ENCODE measurements at regions not wholly inside any gene's neighbourhood (a gene's known extent, or its start where the extent isn't known, plus 50 kb on each side); places are given as distances from the start of the nearest gene placed in this dataset.
"Not testable (repeated sequence)": the region's sequence is repeated elsewhere in the genome, so short reads cannot be mapped to it uniquely, and the experiment has no call there.

- H3K36me3 Mint-ChIP-seq (ENCODE audit: insufficient read depth): peaks cover 8% of the 10 kb centered on the region
- no peak overlapping the region for H3K27ac Mint-ChIP-seq
- TF ChIP-seq CTCF (IDR thresholded peaks at IDR 0.05; ENCODE audit: unreplicated experiment): no peak
- peaks cover 10% of the 10 kb centered on the region for H3K9me3 Mint-ChIP-seq (ENCODE audit: low read depth)
- no peak for DNase-seq (ENCODE audit: low spot score, unreplicated experiment)
- H3K4me3 Mint-ChIP-seq (ENCODE audit: low read depth): no peak overlapping the region
- no peaks in the 10 kb centered on the region for H3K27me3 Mint-ChIP-seq
- H3K4me1 Mint-ChIP-seq (ENCODE audit: low read depth): no peaks in the 10 kb centered on the region
Measured at GRCh38 chr17:63278728-63279442, 167.2 kb downstream of the CYB561 start.

- no peak overlapping the region for H3K4me3 Mint-ChIP-seq (ENCODE audit: low read depth)
Measured at GRCh38 chr17:63279498-63280230, 166.4 kb downstream of the CYB561 start.

GRCh38 chr17:63282455-63282854 is 163.7 kb downstream of the CYB561 start:
- peaks cover 32% of the 10 kb centered on the region for H3K9me3 Mint-ChIP-seq (ENCODE audit: low read depth)
- peaks cover 20% of the 10 kb centered on the region for H3K36me3 Mint-ChIP-seq (ENCODE audit: insufficient read depth)
- H3K4me3 Mint-ChIP-seq (ENCODE audit: low read depth): no peak overlapping the region
- no peak overlapping the region for H3K27ac Mint-ChIP-seq
- DNase-seq (ENCODE audit: low spot score, unreplicated experiment): no peak
- no peaks in the 10 kb centered on the region for H3K27me3 Mint-ChIP-seq
- no peaks in the 10 kb centered on the region for H3K4me1 Mint-ChIP-seq (ENCODE audit: low read depth)
- TF ChIP-seq CTCF (IDR thresholded peaks at IDR 0.05; ENCODE audit: unreplicated experiment): no peak

More at GRCh38 chr17:63279498-63280230, 166.4 kb downstream of the CYB561 start:
- peaks cover 10% of the 10 kb centered on the region for H3K36me3 Mint-ChIP-seq (ENCODE audit: insufficient read depth)
- no peaks in the 10 kb centered on the region for H3K4me1 Mint-ChIP-seq (ENCODE audit: low read depth)
- H3K27me3 Mint-ChIP-seq: no peaks in the 10 kb centered on the region
- no peak overlapping the region for H3K27ac Mint-ChIP-seq
- no peak for DNase-seq (ENCODE audit: low spot score, unreplicated experiment)
- peaks cover 14% of the 10 kb centered on the region for H3K9me3 Mint-ChIP-seq (ENCODE audit: low read depth)
- no peak for TF ChIP-seq CTCF (IDR thresholded peaks at IDR 0.05; ENCODE audit: unreplicated experiment)

- no peak for DNase-seq (ENCODE audit: low spot score, unreplicated experiment)
- H3K9me3 Mint-ChIP-seq (ENCODE audit: low read depth): peaks cover 32% of the 10 kb centered on the region
- no peaks in the 10 kb centered on the region for H3K4me1 Mint-ChIP-seq (ENCODE audit: low read depth)
- peaks cover 20% of the 10 kb centered on the region for H3K36me3 Mint-ChIP-seq (ENCODE audit: insufficient read depth)
- H3K4me3 Mint-ChIP-seq (ENCODE audit: low read depth): no peak overlapping the region
- TF ChIP-seq CTCF (IDR thresholded peaks at IDR 0.05; ENCODE audit: unreplicated experiment): no peak
- H3K27me3 Mint-ChIP-seq: no peaks in the 10 kb centered on the region
- no peak overlapping the region for H3K27ac Mint-ChIP-seq
Measured at GRCh38 chr17:63285551-63285950, 160.6 kb downstream of the CYB561 start.

GRCh38 chr17:63286254-63286653 is 159.9 kb downstream of the CYB561 start:
- Mint-ChIP-seq H3K27ac (no peak overlapping the region), H3K36me3 (ENCODE audit: insufficient read depth) (peaks cover 20% of the 10 kb centered on the region), H3K9me3 (ENCODE audit: low read depth) (peaks cover 32% of the 10 kb centered on the region), H3K27me3 (no peaks in the 10 kb centered on the region), H3K4me1 (ENCODE audit: low read depth) (no peaks in the 10 kb centered on the region), H3K4me3 (ENCODE audit: low read depth) (no peak overlapping the region)
- TF ChIP-seq CTCF (IDR thresholded peaks at IDR 0.05; ENCODE audit: unreplicated experiment): no peak
- DNase-seq (ENCODE audit: low spot score, unreplicated experiment): no peak

GRCh38 chr17:63287006-63287405 is 159.1 kb downstream of the CYB561 start:
- H3K4me3 Mint-ChIP-seq (ENCODE audit: low read depth); DNase-seq (ENCODE audit: low spot score, unreplicated experiment); H3K27me3 Mint-ChIP-seq; H3K4me1 Mint-ChIP-seq (ENCODE audit: low read depth); H3K27ac Mint-ChIP-seq: not testable (repeated sequence)
- Mint-ChIP-seq H3K36me3 (ENCODE audit: insufficient read depth) (peaks cover 20% of the 10 kb centered on the region), H3K9me3 (ENCODE audit: low read depth) (peaks cover 32% of the 10 kb centered on the region)
